ENCODE measurements at regions not wholly inside any gene's neighbourhood (a gene's known extent, or its start where the extent isn't known, plus 50 kb on each side); places are given as distances from the start of the nearest gene placed in this dataset.

GRCh38 chr14:82528016-82528415, 994.4 kb upstream of the SEL1L start:
- Histone ChIP-seq H3K4me3 (ENCODE audit: low read depth, low read length, poor library complexity, severe bottlenecking) (no peak overlapping the region), H3K36me3 (ENCODE audit: insufficient read depth, low read length) (no peaks in the 10 kb centered on the region), H3K4me2 (ENCODE audit: low read length) (no peak overlapping the region), H3K9me2 (ENCODE audit: insufficient read depth, low read length) (no peaks in the 10 kb centered on the region), H4K20me1 (ENCODE audit: insufficient read depth, low read length) (no peaks in the 10 kb centered on the region), H3K27ac (ENCODE audit: low read depth, low read length, poor library complexity, severe bottlenecking) (no peak overlapping the region), H3K4me1 (ENCODE audit: insufficient read depth, low read length, poor library complexity, severe bottlenecking) (no peaks in the 10 kb centered on the region), H2AFZ (ENCODE audit: low read length) (no peak overlapping the region), H3K9me3 (ENCODE audit: low read length) (no peaks in the 10 kb centered on the region), H3K79me2 (ENCODE audit: insufficient read depth, low read depth, low read length) (no peaks in the 10 kb centered on the region)
- no TSS peak for BruUV-seq (replicated peaks)
- no peak for DNase-seq (ENCODE audit: low spot score)
- TF ChIP-seq CTCF (conservative IDR thresholded peaks at IDR 0.05; ENCODE audit: low read length) = no peak
- no peak for TF ChIP-seq EZH2phosphoT487 (IDR thresholded peaks at IDR 0.05; ENCODE audit: borderline replicate concordance, low read depth, low read length)
- POLR2A ChIA-PET = no interaction called here
- intact Hi-C loops (cut with micrococcal nuclease; ENCODE audit: unreplicated experiment) = no loop called here
- CTCF ChIA-PET (ENCODE audit: unreplicated experiment) = no interaction called here

DNA sequence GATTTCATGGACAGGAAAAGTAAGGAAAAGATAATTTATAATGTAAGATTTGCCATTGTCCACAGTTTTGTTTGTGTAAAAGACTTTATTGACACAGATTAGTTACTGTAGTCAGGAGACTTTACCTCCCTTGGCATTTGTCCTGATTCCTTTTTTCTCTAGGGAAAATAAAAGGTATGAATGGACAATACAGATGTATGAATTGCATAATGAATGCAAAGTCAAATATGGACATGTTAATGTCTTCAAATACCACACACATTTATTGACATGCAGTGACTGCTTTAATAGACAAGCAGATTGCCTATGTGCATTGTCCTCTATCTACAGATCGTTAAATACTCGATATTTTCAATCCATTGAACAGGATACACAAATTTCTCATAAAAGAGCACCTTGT, 999.7 kb upstream of the SEL1L start:
- ChIA-PET CTCF (ENCODE audit: unreplicated experiment) (no interaction called here), POLR2A (no interaction called here)
- BruUV-seq (replicated peaks) = no TSS peak
- no peaks in the 10 kb centered on the region for H3K9me3 ChIP-seq (ENCODE audit: low read length)
- H3K4me3 ChIP-seq (ENCODE audit: low read depth, low read length, poor library complexity, severe bottlenecking) = no peak overlapping the region
- H3K4me1 ChIP-seq (ENCODE audit: insufficient read depth, low read length, poor library complexity, severe bottlenecking) = no peaks in the 10 kb centered on the region
- DNase-seq (ENCODE audit: low spot score) = no peak
- no peaks in the 10 kb centered on the region for H3K79me2 ChIP-seq (ENCODE audit: insufficient read depth, low read depth, low read length)
- no peak overlapping the region for H3K27ac ChIP-seq (ENCODE audit: low read depth, low read length, poor library complexity, severe bottlenecking)
- H3K9me2 ChIP-seq (ENCODE audit: insufficient read depth, low read length) = no peaks in the 10 kb centered on the region
- H2AFZ ChIP-seq (ENCODE audit: low read length) = no peak overlapping the region
- TF ChIP-seq CTCF (conservative IDR thresholded peaks at IDR 0.05; ENCODE audit: low read length) (no peak), EZH2phosphoT487 (IDR thresholded peaks at IDR 0.05; ENCODE audit: borderline replicate concordance, low read depth, low read length) (no peak)
- H3K36me3 ChIP-seq (ENCODE audit: insufficient read depth, low read length) = no peaks in the 10 kb centered on the region
- no peak overlapping the region for H3K4me2 ChIP-seq (ENCODE audit: low read length)
- intact Hi-C loops (cut with micrococcal nuclease; ENCODE audit: unreplicated experiment) = no loop called here
- no peaks in the 10 kb centered on the region for H4K20me1 ChIP-seq (ENCODE audit: insufficient read depth, low read length)

GRCh38 chr14:82536566-82536965, 1002.9 kb upstream of the SEL1L start:
- CTCF ChIA-PET (ENCODE audit: unreplicated experiment) = no interaction called here
- POLR2A ChIA-PET = interaction anchor here (0.5 kb wide), 1 partner anchor 14 kb away, joined by 3 read pairs; no protein-coding TSS in a partner anchor
- intact Hi-C loops (cut with micrococcal nuclease; ENCODE audit: unreplicated experiment) = no loop called here
- Histone ChIP-seq H3K27ac (ENCODE audit: low read depth, low read length, poor library complexity, severe bottlenecking) (no peak overlapping the region), H3K79me2 (ENCODE audit: insufficient read depth, low read depth, low read length) (no peaks in the 10 kb centered on the region), H3K4me3 (ENCODE audit: low read depth, low read length, poor library complexity, severe bottlenecking) (no peak overlapping the region), H3K9me2 (ENCODE audit: insufficient read depth, low read length) (no peaks in the 10 kb centered on the region), H4K20me1 (ENCODE audit: insufficient read depth, low read length) (no peaks in the 10 kb centered on the region), H3K4me1 (ENCODE audit: insufficient read depth, low read length, poor library complexity, severe bottlenecking) (no peaks in the 10 kb centered on the region), H3K36me3 (ENCODE audit: insufficient read depth, low read length) (no peaks in the 10 kb centered on the region), H2AFZ (ENCODE audit: low read length) (no peak overlapping the region), H3K9me3 (ENCODE audit: low read length) (no peaks in the 10 kb centered on the region), H3K4me2 (ENCODE audit: low read length) (no peak overlapping the region)
- no TSS peak for BruUV-seq (replicated peaks)
- no peak for DNase-seq (ENCODE audit: low spot score)
- TF ChIP-seq EZH2phosphoT487 (IDR thresholded peaks at IDR 0.05; ENCODE audit: borderline replicate concordance, low read depth, low read length) (no peak), CTCF (conservative IDR thresholded peaks at IDR 0.05; ENCODE audit: low read length) (no peak)

All from OCI-LY7 (cell line).